Hematopoietic multipotent progenitor cell treated with erythropoietin and hydrocortisone succinate and interleukin-3 and kit ligand, for 15 days (in vitro differentiated cells): ENCODE measurements at regions not wholly inside any gene's neighbourhood (a gene's known extent, or its start where the extent isn't known, plus 50 kb on each side); places are given as distances from the start of the nearest gene placed in this dataset.
"Not testable (repeated sequence)": the region's sequence is repeated elsewhere in the genome, so short reads cannot be mapped to it uniquely, and the experiment has no call there.

ENCODE experiments used
- DNase-seq: peaks from one replicate; pipeline ENCODE4 v3.0.0-alpha.2; 2015; ENCODE audit warnings: low spot score

GRCh38 chr2:89152501-89152900, 461.0 kb downstream of the RPIA start:
- not testable (repeated sequence) for DNase-seq

- DNase-seq = not testable (repeated sequence)
Observed at GRCh38 chr2:89153210-89153609, 461.7 kb downstream of the RPIA start.

GRCh38 chr2:89154247-89154682, 462.8 kb downstream of the RPIA start:
- DNase-seq = not testable (repeated sequence)

- not testable (repeated sequence) for DNase-seq
Observed at GRCh38 chr2:89160306-89160705, 468.8 kb downstream of the RPIA start.

GRCh38 chr2:89161626-89162025, 470.2 kb downstream of the RPIA start:
- DNase-seq = not testable (repeated sequence)

- not testable (repeated sequence) for DNase-seq
Observed at GRCh38 chr2:89170506-89171173, 479.2 kb downstream of the RPIA start.

- not testable (repeated sequence) for DNase-seq
Observed at GRCh38 chr2:89171174-89171519, 479.7 kb downstream of the RPIA start.

- not testable (repeated sequence) for DNase-seq
Observed at GRCh38 chr2:89177004-89177403, 485.5 kb downstream of the RPIA start.

- not testable (repeated sequence) for DNase-seq
Observed at GRCh38 chr2:89182221-89182620, 490.7 kb downstream of the RPIA start.

- not testable (repeated sequence) for DNase-seq
Observed at GRCh38 chr2:89184746-89185145, 493.3 kb downstream of the RPIA start.

- DNase-seq = not testable (repeated sequence)
Observed at GRCh38 chr2:89195636-89196251, 504.3 kb downstream of the RPIA start.

GRCh38 chr2:89196719-89197118, 505.2 kb downstream of the RPIA start:
- not testable (repeated sequence) for DNase-seq

- not testable (repeated sequence) for DNase-seq
Observed at GRCh38 chr2:89198026-89198425, 506.6 kb downstream of the RPIA start.

- DNase-seq = not testable (repeated sequence)
Observed at GRCh38 chr2:89199453-89200246, 508.2 kb downstream of the RPIA start.

GRCh38 chr2:89200247-89200527, 508.7 kb downstream of the RPIA start:
- DNase-seq = not testable (repeated sequence)

GRCh38 chr2:89202518-89202917, 511.0 kb downstream of the RPIA start:
- not testable (repeated sequence) for DNase-seq

- peak; percentile 3 for DNase-seq
Observed at GRCh38 chr2:89205153-89205552, 513.7 kb downstream of the RPIA start.

GRCh38 chr2:89208144-89208932, 516.9 kb downstream of the RPIA start:
- not testable (repeated sequence) for DNase-seq

- DNase-seq = not testable (repeated sequence)
Observed at GRCh38 chr2:89213151-89213550, 521.7 kb downstream of the RPIA start.

GRCh38 chr2:89213811-89214210, 522.3 kb downstream of the RPIA start:
- not testable (repeated sequence) for DNase-seq

GRCh38 chr2:89221474-89221873, 530.0 kb downstream of the RPIA start:
- not testable (repeated sequence) for DNase-seq

- not testable (repeated sequence) for DNase-seq
Observed at GRCh38 chr2:89222063-89222732, 530.7 kb downstream of the RPIA start.
